B cell (primary cell): ENCODE measurements at regions not wholly inside any gene's neighbourhood (a gene's known extent, or its start where the extent isn't known, plus 50 kb on each side); places are given as distances from the start of the nearest gene placed in this dataset.

Source experiments
- ATAC-seq: fragments of 200-7000 bp; cut with Tn5 transposase; one replicate; pipeline ENCODE4 v1.10.0; 2021; ENCODE audit warnings: low read depth, mild to moderate bottlenecking, moderate number of reproducible peaks, moderate library complexity
- CTCF ChIA-PET: fragments of 350-600 bp; sonication (Branson Sonifier 250); formaldehyde crosslinking; loops from one replicate; lab custom pipeline; 2021; ENCODE audit warnings: antibody characterized with exemption, inconsistent platforms; lab: Charles Lee
- POLR2A ChIA-PET: fragments of 350-600 bp; sonication (Branson Sonifier 250); formaldehyde crosslinking; loops from one replicate; lab custom pipeline; 2021; ENCODE audit warnings: antibody characterized with exemption; lab: Charles Lee
- DNase-seq: peaks from one replicate; pipeline ENCODE4 v3.0.0; 2013
- H2AFZ ChIP-seq: 2 replicates; pipeline ENCODE4 v1.6.1; 2012; ENCODE audit warnings: mild to moderate bottlenecking, low read depth, low read length; ENCODE audit not compliant: insufficient read depth, poor library complexity, severe bottlenecking
- H3K27ac ChIP-seq, 2 donors: 1 replicate in 1 of 2; 2 replicates in 1 of 2; pipeline ENCODE4 v1.5.1; 2012 to 2013; ENCODE audit warnings: low read length in 2 of 2, mild to moderate bottlenecking in 2 of 2, moderate library complexity in 1 of 2
- H3K27me3 ChIP-seq, 4 experiments: fragments of 200-600 bp in 1 of 4; sonication (generic) in 1 of 4; replicated peaks in 1 of 4; 1 replicate in 2 of 4; 2 replicates in 2 of 4; pipeline versions ENCODE4 v1.6.1 to v1.7.0; 2013 to 2016; ENCODE audit warnings: low read length in 3 of 4, mild to moderate bottlenecking in 2 of 4, mixed read lengths in 1 of 4, moderate library complexity in 1 of 4; ENCODE audit not compliant: insufficient read depth in 4 of 4, control insufficient read depth in 3 of 4; ENCODE audit errors: control extremely low read depth in 1 of 4
- H3K36me3 ChIP-seq, 2 experiments: replicated peaks in 1 of 2; 1 replicate in 1 of 2; 2 replicates in 1 of 2; pipeline versions ENCODE4 v1.6.1 to v1.7.1; 2013; ENCODE audit warnings: low read length in 1 of 2; ENCODE audit not compliant: insufficient read depth in 2 of 2, control insufficient read depth in 1 of 2; ENCODE audit errors: control extremely low read depth in 1 of 2, extremely low read depth in 1 of 2
- H3K4me1 ChIP-seq, 2 donors: fragments of 200-600 bp in 1 of 2; sonication (generic) in 1 of 2; 1 replicate in 1 of 2; 2 replicates in 1 of 2; pipeline versions ENCODE4 v1.5.1 to v1.6.1; 2013 to 2017; ENCODE audit warnings: low read length in 2 of 2; ENCODE audit not compliant: control insufficient read depth in 2 of 2, insufficient read depth in 2 of 2
- H3K4me2 ChIP-seq: replicated peaks from 2 replicates; pipeline ENCODE3; 2012; ENCODE audit warnings: mild to moderate bottlenecking, low read depth, low read length; ENCODE audit not compliant: poor library complexity, severe bottlenecking
- H3K4me3 ChIP-seq, 5 experiments: fragments of 200-600 bp in 1 of 5; sonication (generic) in 1 of 5; 1 replicate in 3 of 5; 2 replicates in 2 of 5; pipeline versions ENCODE4 v1.5.1 to v1.7.0; 2011 to 2016; ENCODE audit warnings: low read length in 4 of 5, mild to moderate bottlenecking in 4 of 5, low read depth in 2 of 5, control low read depth in 1 of 5, moderate library complexity in 1 of 5; ENCODE audit not compliant: insufficient read depth in 1 of 5; ENCODE audit errors: control extremely low read depth in 1 of 5, extremely low read depth in 1 of 5
- H3K79me2 ChIP-seq: fragments of 200-600 bp; sonication (generic); one replicate; pipeline ENCODE4 v1.6.0; 2016; ENCODE audit warnings: low read length; ENCODE audit not compliant: control insufficient read depth, insufficient read depth
- H3K9ac ChIP-seq: fragments of 200-600 bp; sonication (generic); 2 replicates; pipeline ENCODE4 v1.6.1; 2017; ENCODE audit warnings: mild to moderate bottlenecking, low read length, moderate library complexity
- H3K9me3 ChIP-seq, 3 donors: one replicate each; pipeline versions ENCODE4 v1.6.1 to v1.7.1; 2013; ENCODE audit warnings: low read length in 2 of 3; ENCODE audit not compliant: control insufficient read depth in 2 of 3, insufficient read depth in 1 of 3; ENCODE audit errors: control extremely low read depth in 1 of 3
- H4K20me1 ChIP-seq: 2 replicates; pipeline ENCODE4 v1.6.0; 2012; ENCODE audit warnings: mild to moderate bottlenecking, low read length; ENCODE audit not compliant: insufficient read depth, control insufficient read depth, poor library complexity, severe bottlenecking
- H3K27ac Mint-ChIP-seq: one replicate; pipeline ENCODE4 v1.8.0; 2021; ENCODE audit warnings: mixed read lengths
- H3K27me3 Mint-ChIP-seq: one replicate; pipeline ENCODE4 v1.8.0; 2021; ENCODE audit warnings: mixed read lengths
- H3K4me1 Mint-ChIP-seq: one replicate; pipeline ENCODE4 v1.8.0; 2021; ENCODE audit warnings: mixed read lengths
- H3K4me3 Mint-ChIP-seq: one replicate; pipeline ENCODE4 v1.8.0; 2021; ENCODE audit warnings: mixed read lengths
- H3K9me3 Mint-ChIP-seq: one replicate; pipeline ENCODE4 v1.8.0; 2022; ENCODE audit warnings: mixed read lengths; ENCODE audit not compliant: insufficient read depth
- CTCF ChIP-seq: fragments of 200-600 bp; IDR thresholded peaks from one replicate; pipeline ENCODE4 v1.8.0; 2022; ENCODE audit warnings: antibody characterized with exemption, mild to moderate bottlenecking
- EZH2 ChIP-seq: IDR thresholded peaks from 2 replicates; pipeline ENCODE4 v1.6.1; 2012; ENCODE audit warnings: borderline replicate concordance, low read depth, mild to moderate bottlenecking, moderate library complexity, low read length; ENCODE audit not compliant: insufficient read depth, poor library complexity, severe bottlenecking
- WGBS: methylation state at CpG from one replicate; pipeline ENCODE4 v1.1.5; 2013; ENCODE audit warnings: missing lambda C conversion rate; ENCODE audit not compliant: insufficient coverage; 5-methylcytosine and 5-hydroxymethylcytosine counted together
- intact Hi-C: fragments of 100-400 bp; cut with micrococcal nuclease; formaldehyde crosslinking; loops from one replicate; pipeline ENCODE4 v1.10.0; 2022

- no peak for TF ChIP-seq CTCF
- TF ChIP-seq EZH2, result no peak
Measured at GRCh38 chr3:194285850-194286197, 65.3 kb downstream of the CPN2 start.

GRCh38 chr3:194286375-194287146 is 64.6 kb downstream of the CPN2 start:
- ChIA-PET POLR2A (no interaction called here), CTCF (no interaction called here)
- ATAC-seq (no peak), DNase-seq (no peak)
- H3K4me1 ChIP-seq, result no peaks in the 10 kb centered on the region
- H3K27me3 ChIP-seq, result peaks cover 0 to 28% (median 5%) of the 10 kb centered on the region in 4 experiments
- 97% methylated on average over 18 of the region's 22 CpGs for WGBS
- no peak overlapping the region for H3K9ac ChIP-seq
- TF ChIP-seq EZH2 (no peak), CTCF (no peak)
- H4K20me1 ChIP-seq, result no peaks in the 10 kb centered on the region
- no peak overlapping the region for H3K4me2 ChIP-seq
- no peak overlapping the region for H3K27ac ChIP-seq
- Mint-ChIP-seq H3K27me3 (peaks cover 28% of the 10 kb centered on the region), H3K4me1 (no peaks in the 10 kb centered on the region), H3K9me3 (peaks cover 3% of the 10 kb centered on the region), H3K4me3 (no peak overlapping the region), H3K27ac (no peak overlapping the region)
- peaks cover 0 to 3% (median 0%) of the 10 kb centered on the region in 3 donors for H3K9me3 ChIP-seq
- H2AFZ ChIP-seq, result no peak overlapping the region
- no peak overlapping the region for H3K4me3 ChIP-seq
- no peaks in the 10 kb centered on the region for H3K36me3 ChIP-seq
- H3K79me2 ChIP-seq, result no peaks in the 10 kb centered on the region
- intact Hi-C loops, result no loop called here

More at GRCh38 chr3:194285850-194286197, 65.3 kb downstream of the CPN2 start:
- Histone ChIP-seq H3K4me2 (no peak overlapping the region), H3K79me2 (no peaks in the 10 kb centered on the region), H3K27ac (no peak overlapping the region), H3K36me3 (no peaks in the 10 kb centered on the region), H3K4me3 (no peak overlapping the region), H3K27me3 (peaks cover 0 to 28% (median 6%) of the 10 kb centered on the region in 4 experiments), H3K9me3 (peaks cover 0 to 2% (median 0%) of the 10 kb centered on the region in 3 donors), H3K4me1 (no peaks in the 10 kb centered on the region), H2AFZ (no peak overlapping the region), H3K9ac (no peak overlapping the region), H4K20me1 (no peaks in the 10 kb centered on the region)
- DNase-seq (no peak), ATAC-seq (no peak)
- ChIA-PET POLR2A (no interaction called here), CTCF (no interaction called here)
- no peak overlapping the region for H3K4me3 Mint-ChIP-seq
- H3K27ac Mint-ChIP-seq, result no peak overlapping the region
- peaks cover 3% of the 10 kb centered on the region for H3K9me3 Mint-ChIP-seq
- H3K27me3 Mint-ChIP-seq, result peaks cover 27% of the 10 kb centered on the region
- no peaks in the 10 kb centered on the region for H3K4me1 Mint-ChIP-seq
- 10% methylated on average over 2 of the region's 2 CpGs for WGBS
- intact Hi-C loops, result no loop called here
